ENCODE measurements at regions not wholly inside any gene's neighbourhood (a gene's known extent, or its start where the extent isn't known, plus 50 kb on each side); places are given as distances from the start of the nearest gene placed in this dataset.

DNA sequence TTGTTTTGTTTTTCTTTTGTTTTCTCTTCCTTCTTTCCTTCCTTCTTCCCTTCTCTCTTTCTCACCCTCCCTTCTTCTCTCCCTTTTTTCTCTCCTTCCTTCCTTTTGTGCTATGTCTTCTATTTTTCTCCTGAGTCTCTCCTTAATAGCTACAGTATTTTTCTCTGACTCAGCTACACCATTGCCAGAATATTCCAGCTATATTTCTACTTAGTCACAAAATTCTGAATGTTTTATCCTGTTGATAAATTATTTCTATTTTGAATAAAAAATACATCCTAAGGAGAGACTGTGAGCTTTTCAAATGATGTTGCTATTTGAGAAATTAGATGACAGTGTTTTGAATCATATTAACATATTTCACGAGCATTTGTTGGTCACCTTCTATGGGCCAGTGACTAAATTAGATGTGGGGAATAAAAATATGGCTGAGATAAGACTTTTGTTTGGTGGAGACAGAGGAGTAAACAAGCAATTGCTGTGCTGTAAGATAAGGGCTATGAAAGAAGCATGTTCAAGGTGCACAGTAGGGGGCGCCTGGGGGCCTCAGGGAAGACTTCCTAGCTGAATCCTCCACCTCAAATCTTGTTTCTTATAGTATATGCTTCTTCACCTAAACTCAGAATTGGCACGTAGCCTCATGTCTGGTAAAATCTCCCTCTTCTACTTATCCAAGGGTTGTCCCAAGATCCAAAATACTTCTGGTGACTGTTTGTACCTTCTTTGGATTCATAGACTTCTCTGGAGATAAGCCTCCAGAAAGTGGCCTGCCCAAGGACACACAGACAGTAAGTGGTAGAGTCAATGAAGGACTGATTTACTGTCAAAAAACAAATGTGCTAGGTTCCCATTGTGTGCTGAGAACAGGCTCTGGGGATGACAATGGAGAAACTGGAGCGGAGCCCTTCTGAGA lies 115.5 kb upstream of the CREB5 start:
- DNase-seq: peak; percentile 24 to 74

DNA sequence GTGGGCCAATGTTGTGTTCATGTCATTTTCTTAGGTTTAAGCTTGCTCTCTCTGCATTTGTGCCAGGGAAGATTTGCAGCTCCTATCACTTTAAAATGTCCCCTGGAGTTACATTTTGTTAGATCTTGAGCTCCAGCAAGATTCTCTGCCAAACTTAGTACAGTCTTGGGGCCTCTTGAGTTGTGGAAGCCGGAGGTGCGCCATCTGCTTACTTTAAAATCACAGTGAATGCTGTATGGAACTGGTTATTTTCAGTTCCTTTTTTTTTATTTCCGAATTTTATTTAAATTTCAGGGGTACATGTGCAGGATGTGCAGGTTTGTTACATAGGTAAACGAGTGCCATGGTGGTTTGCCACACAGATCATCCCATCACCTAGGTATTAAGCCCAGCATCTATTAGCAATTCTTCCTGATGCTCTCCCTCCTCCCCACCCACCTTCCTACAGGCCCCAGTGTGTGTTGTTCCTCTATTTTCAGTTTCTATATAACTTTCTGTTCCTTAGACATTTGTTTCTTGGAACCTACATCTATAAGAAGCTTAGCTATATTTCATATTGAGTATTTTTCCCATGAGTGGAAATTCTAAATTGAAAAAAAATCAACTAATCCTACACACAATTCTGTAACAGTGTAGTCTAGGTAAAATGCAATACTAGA lies 114.4 kb upstream of the CREB5 start:
- DNase-seq: no peak

DNA sequence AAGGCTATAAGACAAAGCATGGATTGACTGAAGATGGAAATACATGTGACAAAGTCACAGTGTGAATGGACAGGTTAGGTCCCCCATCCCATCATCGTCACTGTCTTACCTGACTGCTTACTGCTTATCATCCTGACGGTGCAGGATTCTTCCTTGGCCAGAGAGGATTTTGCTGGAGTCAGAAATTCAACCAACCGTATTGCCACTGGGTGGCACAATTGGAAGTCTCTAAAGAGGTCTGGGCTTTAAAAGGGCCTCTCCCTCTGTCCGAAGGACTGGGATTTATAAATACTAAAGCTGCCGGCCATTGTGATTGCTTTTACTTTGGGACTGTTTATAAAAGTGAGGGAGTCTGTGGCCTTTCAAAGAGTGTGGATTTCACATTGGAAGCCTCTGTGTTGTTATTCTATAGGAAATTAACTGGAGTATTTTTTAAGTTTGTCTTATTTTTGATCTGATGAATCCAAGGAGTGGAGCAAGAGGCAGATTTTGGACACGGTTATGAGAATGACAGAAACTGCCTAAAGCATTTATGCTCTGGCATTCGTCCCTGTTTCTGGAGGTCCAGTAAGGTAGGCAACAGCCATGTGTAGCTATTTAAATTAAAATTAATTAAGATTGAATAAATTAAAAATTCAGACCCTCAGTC lies 113.3 kb upstream of the CREB5 start:
- DNase-seq: peak; percentile 95

DNA sequence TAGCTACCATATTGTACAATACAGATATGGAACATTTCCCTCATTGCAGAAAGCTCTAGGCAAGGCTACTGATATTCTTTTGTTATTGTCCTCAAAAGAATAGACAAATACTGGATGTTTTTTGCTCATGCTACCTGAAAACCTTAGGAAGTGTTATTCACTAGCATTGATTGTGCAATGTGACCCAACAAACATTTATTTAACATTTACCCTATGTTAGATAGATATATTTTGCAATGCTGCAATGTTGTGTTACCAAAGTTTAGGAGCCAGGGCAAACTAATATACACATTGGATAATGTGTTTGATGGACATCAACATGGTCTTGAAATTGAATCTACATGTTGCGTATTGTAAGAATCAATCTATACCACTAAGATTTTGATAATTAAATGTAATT lies 112.8 kb upstream of the CREB5 start:
- no peak for DNase-seq

DNA sequence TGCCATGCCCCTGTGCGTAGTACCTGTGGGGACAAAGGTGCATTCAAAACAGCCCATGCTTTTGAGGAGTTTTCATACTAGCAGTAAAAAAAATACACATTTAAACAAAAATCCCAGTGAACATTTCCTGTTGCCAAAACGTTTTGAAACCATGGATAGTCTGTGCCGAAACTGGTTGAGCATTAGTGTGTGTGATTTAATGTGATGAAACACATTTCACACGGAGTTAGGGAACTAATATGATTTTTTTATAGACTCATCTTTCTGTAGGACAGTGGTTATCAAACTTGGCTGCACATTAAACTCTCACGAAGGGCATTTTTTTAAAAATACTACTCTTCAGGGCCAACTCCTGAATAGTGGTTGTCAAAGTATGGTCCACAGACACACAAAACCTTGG lies 111.8 kb upstream of the CREB5 start:
- no peak for DNase-seq

DNA sequence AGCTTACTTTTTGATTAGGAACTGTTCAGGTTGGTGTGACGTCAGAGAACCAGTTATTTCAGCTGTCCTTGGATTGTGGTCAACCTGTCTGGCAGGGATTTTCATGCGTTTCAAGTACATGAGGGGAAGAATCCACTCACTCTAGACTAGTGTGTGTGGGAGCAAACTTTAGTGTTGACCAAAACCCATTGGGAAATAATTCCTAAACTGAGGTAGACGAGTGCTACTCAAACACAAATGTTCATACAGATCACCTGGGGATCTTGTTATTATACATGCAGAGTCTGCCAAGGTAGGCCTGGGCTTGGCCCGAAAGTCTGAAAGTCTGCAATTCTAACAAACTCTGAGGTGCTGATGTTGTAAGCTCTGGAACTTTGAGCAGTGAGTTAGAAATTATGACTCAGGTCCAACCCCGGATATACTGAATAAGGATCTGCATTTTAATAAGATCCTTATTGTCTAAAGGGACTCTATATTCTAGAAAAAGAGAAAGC lies 111.1 kb upstream of the CREB5 start:
- peak; percentile 89 to 94 for DNase-seq

DNA sequence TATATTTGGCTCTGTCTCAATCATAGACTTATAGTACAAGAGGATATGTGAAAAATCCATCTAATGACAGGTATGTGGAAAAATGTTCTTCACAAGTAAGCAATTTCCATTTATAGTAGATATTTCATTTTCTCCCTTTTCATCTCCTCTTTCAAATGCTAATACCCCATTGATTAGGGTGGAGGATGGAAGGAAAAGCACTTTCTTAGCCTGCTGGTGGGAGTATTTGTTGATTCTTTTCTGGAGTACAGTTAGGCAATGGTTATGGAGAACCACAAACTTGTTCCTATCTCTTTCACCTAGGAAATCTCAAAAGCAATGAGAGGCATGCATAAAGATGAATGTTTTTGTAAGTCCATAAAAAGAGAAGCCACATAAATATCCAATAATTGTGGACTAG lies 108.0 kb upstream of the CREB5 start:
- no peak for DNase-seq

DNA sequence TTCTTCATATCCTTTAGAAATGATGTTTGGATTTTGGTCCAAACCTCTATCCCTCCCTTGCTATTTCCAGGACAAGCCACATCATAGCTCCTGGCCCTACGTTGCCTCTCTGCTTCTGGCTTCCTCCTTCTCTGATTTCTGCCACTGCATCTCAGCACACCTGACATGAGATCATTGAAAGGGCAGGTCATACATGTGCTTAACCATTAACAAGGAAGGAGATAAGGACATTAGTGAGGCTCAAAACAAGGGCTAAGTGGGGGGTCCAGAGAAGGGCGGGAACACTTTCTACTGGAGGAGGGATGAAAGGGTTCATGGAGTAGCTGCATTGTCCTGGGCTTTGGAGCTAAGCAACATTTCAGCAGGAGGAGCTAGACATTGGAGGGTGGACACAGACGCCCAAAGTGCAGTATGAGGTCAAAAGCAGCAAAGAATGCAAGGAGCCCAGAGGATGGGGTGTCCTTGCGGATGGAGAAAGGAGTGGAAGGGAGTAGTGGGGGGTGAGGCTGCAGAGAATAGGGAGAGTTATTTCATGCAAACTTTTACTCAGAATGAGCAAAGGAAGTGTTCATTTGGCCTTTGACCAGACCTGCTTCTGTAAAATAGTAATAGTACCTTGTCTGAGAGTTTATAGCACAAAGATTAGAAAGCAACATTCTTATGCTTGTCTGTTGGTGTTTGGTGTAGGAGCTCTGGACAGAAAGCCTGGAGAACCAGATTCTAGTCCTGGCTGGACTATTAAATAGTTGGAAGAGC lies 102.4 kb upstream of the CREB5 start:
- DNase-seq: no peak

DNA sequence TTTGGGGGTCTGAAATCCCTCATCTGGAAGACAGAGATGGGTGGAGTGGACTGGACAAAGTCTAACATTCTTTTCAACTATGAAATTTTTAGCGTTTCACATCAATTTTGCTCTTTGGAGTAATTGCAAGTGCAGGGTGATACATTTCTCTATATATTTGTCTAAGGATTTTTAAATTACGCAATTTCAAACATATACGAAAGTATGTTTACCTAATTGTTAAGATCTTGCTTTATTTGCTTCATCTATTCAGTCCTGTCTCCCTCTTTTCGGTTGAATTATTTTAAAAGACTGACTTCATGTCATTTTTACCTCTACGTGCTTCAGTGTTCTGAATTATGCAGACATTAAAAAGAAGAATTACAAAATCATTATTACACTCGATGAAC lies 101.9 kb upstream of the CREB5 start:
- DNase-seq: no peak

DNA sequence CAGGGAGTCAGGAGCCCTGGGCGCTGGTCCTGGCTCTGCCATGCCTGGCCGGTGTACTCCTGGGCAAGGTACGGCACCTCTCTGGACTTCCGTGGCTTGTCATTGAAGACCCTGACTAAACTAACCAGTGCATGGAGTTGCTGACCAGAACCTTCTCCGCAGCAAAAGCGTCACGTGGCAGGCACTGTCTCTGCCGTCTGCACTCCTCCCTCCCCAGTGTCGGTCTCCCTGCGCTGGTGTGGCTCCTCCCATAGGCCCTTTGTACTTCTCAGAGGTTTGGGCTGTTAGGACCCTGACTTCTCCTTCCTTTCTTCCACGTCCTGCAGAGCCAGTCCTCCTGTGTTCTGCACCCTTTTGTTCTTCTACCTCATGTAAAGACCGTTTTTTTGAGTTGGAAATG lies 100.6 kb upstream of the CREB5 start:
- no peak for DNase-seq

DNA sequence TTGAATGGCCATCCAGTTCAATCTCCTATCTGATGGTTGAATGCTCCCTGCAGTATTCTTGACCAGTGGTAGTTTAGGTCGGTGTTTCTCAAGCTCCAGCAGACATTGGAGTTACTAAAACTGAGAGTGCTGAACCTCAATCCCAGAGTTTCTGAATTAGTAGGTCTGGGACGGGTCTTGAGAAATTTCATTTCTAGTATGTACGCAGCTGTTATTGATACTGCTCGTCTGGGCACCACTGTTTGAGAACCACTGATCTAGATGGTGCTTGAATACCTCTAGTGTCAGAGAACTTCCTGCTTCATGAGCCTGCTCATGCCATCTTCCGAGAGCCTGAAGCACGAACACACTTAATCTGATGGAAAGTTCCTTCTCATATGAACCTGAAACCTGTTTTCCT lies 99.4 kb upstream of the CREB5 start:
- no peak for DNase-seq

DNA sequence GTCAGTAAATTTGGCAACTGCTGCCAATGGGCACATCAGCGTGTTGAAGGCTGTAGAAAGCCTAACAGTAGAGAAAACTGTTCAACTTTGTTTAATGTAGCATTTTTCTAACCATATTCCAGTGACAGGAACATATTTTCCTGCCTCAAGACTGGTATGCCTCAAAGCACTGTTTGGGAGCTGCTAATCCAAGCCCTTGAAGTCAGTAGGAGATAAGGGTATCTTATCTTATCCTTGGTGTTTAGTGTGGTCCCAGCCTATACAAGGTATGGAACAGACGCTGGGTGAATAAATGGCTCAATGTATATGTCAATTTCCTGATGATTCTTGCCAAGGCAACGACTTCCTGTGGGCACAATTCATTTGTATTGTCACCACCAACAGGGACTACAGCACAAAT lies 97.5 kb upstream of the CREB5 start:
- no peak for DNase-seq

DNA sequence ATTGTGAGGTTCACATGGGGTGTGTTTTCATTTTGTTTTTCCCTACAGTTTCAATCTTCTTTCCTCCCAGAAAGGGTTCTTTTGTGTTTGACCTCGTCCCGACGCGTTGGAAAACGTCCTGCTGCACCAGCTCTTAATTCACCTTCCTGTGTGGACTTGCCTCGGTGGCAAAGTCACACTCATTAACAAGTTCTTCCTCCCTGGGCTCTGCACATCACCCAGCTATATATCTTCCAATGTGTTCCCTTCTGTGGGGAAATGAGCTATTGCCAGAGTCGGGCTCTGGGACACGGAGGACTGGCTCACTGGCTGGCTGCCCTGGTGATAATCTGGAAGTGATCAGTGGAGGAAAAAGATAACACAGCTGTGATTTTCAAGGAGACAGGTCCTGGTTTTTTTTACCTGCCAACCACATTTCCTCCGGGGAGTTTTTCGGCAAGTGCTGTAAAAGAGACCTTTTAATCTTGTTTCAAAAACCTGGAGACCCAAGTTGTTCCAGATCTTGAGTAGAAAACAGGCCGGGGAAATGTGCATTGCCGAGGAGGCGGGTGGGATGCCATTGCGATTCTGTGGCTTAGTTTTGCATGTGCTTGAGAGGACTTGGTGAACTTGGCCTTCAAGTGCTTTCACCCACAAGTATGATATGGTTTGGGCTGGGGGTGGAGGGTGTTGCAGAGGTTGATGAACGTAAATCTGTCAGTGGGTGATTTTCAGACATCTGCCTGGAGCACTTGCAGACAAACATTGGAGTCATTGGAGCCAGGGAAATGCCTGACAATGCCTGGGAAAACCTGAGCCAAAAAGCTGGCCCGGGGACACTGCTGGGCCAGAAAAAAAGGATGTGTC lies 96.5 kb upstream of the CREB5 start:
- no peak for DNase-seq

DNA sequence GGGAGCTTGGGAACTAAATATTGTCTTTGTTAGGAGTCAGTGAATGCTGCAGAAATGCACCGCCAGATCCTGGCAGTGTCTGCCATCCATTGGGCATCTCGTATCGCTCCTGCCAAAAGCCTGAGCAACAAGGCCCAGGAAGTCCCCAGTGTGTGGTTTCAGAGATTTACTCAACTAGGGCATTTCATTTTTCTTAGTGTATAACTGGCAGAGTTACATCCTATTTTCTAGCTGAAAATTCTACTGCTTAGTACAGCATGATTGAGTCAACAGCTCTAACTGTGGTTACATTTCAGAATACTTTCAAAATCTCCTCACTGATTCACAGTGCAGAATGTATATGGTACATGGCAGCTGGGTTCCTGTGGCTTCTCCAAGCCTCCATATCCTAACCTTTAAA lies 95.8 kb upstream of the CREB5 start:
- DNase-seq: no peak

DNA sequence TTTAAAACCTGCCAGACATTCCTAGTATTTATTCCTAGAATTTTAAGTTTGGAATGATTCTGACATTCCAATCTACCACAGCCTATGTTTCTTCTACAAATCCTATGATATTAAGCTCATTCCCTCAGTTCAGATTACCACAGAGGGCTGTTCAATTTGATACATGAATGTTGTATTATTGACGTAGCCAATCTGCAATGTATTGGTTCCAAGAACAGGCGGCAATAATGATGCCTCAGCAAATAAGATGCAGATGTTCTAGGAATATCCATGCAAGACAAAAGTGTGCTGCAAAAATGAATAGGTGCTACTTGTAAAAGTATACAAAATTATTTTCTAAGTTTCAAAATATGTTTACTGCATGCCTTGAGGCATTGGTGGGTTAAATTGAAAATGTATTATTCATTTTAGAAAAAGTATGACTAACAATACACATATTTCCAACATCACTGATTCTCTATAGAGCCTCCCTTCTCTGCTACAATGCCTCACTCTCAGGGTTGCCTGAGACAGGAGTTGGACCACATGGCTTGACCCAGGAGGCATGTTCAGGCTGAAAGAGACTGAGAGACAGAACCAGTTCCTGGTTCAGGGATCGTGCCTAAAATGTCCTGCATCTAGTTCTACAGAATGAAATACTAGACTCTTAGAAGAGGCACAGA lies 94.1 kb upstream of the CREB5 start:
- DNase-seq: no peak

DNA sequence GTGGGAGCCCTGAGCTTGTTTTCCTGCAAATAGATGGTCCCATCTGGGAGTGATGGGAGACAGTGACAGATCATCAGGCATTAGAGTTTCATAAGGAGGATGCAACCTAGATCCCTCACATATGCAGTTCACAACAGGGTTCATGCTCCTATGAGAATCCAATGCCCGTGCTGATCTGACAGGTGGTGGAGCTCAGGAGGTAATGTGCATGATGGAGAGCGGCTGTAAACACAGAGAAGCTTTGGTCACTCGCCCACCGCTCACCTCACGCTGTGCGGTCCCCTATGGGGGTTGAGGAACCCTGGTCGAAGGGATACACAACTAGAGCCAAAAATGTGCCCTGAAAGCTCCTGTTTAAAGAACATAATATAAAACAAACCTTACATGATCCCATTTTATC lies 88.5 kb upstream of the CREB5 start:
- no peak for DNase-seq

DNA sequence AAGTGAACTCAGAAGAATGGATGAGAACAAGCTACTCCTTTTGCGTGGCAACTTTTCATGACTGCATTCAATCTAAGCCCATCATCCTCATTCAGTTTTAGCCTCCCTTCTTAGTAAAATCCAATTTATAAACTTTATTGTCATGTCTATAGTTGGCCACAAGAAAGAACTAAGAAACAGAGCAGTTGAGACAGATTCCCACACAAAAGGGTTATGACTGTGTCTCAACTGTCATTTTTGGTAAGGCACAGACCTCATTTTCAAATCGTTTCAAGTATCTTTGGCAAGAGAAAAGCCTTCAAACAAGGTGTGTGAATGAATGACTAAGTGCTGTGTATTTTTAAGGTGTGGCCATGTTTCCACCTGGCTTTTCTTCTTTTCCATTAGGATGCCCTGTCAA lies 84.2 kb upstream of the CREB5 start:
- DNase-seq: peak in 1 of 2 experiments; percentile 53

DNA sequence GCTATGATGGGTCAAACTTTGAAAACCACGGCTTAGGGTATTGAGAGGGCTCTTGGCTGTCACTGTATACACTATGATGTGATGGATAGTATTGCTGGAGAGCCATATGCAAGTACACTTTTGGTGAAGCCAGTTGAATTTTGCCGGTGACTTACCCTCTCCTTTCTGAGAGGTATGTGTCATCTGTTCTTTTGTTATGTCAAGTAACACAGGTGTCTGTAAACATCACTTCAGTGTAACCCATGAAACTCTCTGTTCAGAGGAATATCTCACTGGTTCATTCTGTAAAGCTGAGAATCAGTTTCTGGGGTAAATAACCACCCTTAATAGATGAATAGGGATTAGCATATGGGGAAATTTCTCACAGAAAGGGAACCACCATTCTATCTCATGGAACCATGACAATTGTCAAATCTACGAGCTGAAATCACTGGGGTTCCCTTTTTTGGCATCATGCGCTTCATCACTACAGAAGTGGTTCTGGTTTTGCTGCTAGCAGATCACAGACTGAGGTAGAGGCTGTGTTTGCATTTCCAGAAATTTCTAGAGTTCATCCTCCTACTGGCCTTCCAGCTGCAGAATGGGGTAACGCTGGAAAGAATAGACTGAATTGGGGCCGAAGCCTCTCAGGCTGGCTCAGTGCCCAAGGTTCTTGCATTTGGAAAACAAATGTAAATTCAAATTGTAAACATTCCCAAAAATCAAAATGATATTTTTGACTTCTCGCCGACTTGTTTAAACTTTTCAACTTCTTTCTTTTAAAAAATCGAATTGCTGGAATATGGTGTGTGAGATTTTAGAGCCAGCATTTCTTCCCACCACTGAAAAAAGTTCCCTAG lies 83.3 kb upstream of the CREB5 start:
- DNase-seq: peak; percentile 47 to 71

DNA sequence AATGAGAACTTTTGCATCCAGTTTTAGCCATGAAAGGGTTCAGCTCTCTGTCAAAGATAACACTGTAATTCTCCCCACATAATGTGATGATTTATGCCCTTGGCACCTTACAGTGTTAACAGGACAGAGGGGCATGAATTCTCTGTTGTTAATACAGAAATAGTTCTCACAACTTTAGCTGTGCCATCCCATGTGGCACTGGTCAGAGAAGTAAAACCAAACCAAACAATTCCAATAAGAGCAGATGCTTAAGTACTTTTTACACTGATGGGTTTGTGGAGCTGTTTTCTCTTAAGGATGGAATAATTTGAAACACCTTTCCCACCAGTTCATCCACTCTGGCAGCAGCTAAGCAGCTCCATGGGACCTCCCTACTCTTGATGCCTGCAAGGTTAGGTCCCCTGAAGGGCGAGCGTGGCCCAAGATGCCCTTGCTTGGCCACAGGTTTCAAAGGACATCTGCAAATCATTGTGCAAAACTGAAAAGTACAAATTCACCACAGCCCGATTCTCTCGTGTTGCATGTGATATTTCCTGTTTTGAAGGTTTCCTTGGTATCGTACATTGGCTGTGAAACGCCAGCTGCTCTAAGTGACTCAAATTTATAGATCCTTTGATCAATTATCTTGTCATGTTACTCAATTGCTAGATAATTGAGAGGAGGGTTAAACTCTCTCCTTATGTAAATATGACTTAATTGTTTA lies 82.5 kb upstream of the CREB5 start:
- DNase-seq: peak; percentile 50 to 54
